ENCODE measurements at regions not wholly inside any gene's neighbourhood (a gene's known extent, or its start where the extent isn't known, plus 50 kb on each side); places are given as distances from the start of the nearest gene placed in this dataset.
"Not testable (repeated sequence)": the region's sequence is repeated elsewhere in the genome, so short reads cannot be mapped to it uniquely, and the experiment has no call there.

DNA sequence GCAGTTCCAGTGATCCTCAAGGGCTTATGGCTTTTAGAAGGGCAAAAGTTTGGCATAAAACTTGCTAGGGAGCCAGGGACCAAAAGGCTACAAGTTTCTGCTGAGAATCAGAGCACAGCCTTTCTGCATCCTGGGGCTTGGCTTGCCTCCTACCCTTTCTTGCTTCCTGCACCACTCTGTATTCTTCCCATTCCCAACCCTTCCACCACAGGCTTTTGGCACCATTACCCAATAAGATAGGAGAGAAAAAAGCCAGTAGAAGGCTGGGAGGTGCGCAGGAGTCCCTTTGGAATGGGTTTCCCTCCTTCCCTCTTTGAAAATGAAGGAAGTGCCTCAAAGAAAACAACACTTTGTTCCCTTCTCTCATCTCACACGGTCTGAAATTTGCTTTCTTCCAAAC is 268.6 kb downstream of the PDCD6IP start:
- Histone ChIP-seq H3K9me3 (ENCODE audit: insufficient read depth, low read depth, low read length) (no peaks in the 10 kb centered on the region), H3K27me3 (ENCODE audit: insufficient read depth, low read length) (no peaks in the 10 kb centered on the region), H3K36me3 (ENCODE audit: insufficient read depth, low read length) (no peaks in the 10 kb centered on the region), H3K4me3 (ENCODE audit: low read length) (no peak overlapping the region), H3K4me1 (ENCODE audit: insufficient read depth, low read length) (peaks cover 14% of the 10 kb centered on the region; the same call in 1 of the 2 replicates), H3K9ac (ENCODE audit: low read depth, low read length) (no peak overlapping the region), H3K27ac (ENCODE audit: low read depth, low read length) (no peak overlapping the region)
- WGBS: 69% methylated on average over 2 of the region's 2 CpGs

GRCh38 chr3:34067536-34068051 is 269.2 kb downstream of the PDCD6IP start:
- H3K9ac ChIP-seq (ENCODE audit: low read depth, low read length): no peak overlapping the region
- no peak overlapping the region for H3K27ac ChIP-seq (ENCODE audit: low read depth, low read length)
- WGBS: 93% methylated on average over 5 of the region's 5 CpGs
- no peaks in the 10 kb centered on the region for H3K9me3 ChIP-seq (ENCODE audit: insufficient read depth, low read depth, low read length)
- H3K4me3 ChIP-seq (ENCODE audit: low read length): no peak overlapping the region
- no peaks in the 10 kb centered on the region for H3K27me3 ChIP-seq (ENCODE audit: insufficient read depth, low read length)
- H3K4me1 ChIP-seq (ENCODE audit: insufficient read depth, low read length): peaks cover 14% of the 10 kb centered on the region; the same call in 1 of the 2 replicates
- no peaks in the 10 kb centered on the region for H3K36me3 ChIP-seq (ENCODE audit: insufficient read depth, low read length)

DNA sequence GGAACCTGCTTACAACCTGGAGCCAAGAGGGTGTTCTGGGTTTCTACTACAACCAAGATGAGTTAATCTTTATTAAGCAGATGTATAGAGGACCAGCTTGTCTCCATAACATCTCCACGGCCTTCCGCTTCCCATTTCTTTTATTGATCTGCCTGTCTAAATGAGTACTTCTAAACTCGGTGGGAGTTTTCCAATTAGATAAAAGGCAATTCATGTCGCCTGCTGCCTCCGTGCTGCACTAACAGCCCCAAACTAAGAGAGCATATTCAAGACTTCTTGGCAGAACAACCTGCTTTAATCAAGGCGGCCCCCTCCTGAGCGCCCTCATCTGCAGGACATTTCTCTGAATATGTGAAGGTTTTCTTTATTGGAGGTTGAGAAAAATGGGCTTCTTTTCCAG is 270.1 kb downstream of the PDCD6IP start:
- 86% methylated on average over 7 of the region's 7 CpGs for WGBS
- Histone ChIP-seq H3K27me3 (ENCODE audit: insufficient read depth, low read length) (no peaks in the 10 kb centered on the region), H3K4me3 (ENCODE audit: low read length) (no peak overlapping the region), H3K36me3 (ENCODE audit: insufficient read depth, low read length) (no peaks in the 10 kb centered on the region), H3K4me1 (ENCODE audit: insufficient read depth, low read length) (peaks cover 22% of the 10 kb centered on the region), H3K9ac (ENCODE audit: low read depth, low read length) (no peak overlapping the region), H3K27ac (ENCODE audit: low read depth, low read length) (no peak overlapping the region), H3K9me3 (ENCODE audit: insufficient read depth, low read depth, low read length) (no peaks in the 10 kb centered on the region)

DNA sequence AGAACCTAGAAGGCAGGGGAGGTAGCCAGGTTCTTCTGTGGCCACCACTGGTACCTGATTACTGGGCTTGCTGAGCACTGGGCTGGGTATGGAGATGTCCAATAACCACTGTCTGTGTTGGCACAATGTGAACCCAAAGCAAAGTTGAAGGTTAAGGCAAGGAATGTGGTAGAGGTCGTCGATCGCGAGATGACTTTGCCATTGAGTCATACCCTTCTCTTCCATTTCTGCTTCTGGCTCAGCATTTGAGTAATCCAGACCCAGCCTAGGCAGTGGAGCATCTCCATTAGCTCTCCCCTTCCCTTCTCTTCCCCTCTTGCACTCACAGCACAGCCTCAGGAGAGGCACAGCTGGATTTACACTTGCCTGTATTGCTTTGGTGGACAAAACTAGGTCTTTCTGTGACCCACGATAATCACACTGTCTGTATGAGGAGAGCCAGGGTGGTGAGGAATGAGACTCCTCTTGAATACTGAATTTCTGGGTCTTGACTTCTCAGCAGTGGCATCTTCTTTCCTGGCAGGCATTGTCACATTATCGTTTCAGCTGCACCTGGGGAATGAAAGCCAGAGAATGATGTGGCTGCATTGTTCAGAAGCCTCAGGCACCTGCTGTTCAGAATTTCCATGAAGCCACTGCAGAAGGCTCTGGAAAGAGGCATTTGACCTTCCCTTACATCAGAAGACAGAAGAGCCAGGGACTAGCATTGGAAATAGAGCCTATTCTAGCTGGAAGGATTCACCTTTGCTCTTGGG is 272.6 kb downstream of the PDCD6IP start:
- Histone ChIP-seq H3K9ac (ENCODE audit: low read depth, low read length) (no peak overlapping the region), H3K9me3 (ENCODE audit: insufficient read depth, low read depth, low read length) (no peaks in the 10 kb centered on the region), H3K36me3 (ENCODE audit: insufficient read depth, low read length) (no peaks in the 10 kb centered on the region), H3K4me1 (ENCODE audit: insufficient read depth, low read length) (peaks cover 24% of the 10 kb centered on the region), H3K27me3 (ENCODE audit: insufficient read depth, low read length) (no peaks in the 10 kb centered on the region), H3K27ac (ENCODE audit: low read depth, low read length) (no peak overlapping the region), H3K4me3 (ENCODE audit: low read length) (no peak overlapping the region)
- WGBS: 93% methylated on average over 6 of the region's 6 CpGs

DNA sequence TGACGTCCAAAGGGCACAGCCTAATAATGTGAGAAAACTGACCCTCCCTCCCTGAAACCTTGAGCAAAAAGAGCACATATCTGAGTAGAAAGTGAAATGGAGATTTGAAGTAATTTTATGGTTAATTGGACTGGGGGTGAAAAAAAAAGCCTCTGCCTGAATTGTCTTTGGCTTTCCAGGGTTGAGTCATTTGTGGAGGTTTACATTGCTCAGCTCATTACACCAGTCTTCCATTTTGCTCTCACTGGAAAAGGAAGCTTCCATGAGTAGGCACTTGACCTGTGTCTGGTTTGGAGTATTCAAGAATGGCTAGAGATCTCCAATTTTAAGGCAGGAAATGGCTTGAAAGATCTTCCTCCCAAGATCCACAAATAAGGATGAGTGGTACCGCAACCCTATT is 273.9 kb downstream of the PDCD6IP start:
- Histone ChIP-seq H3K27ac (ENCODE audit: low read depth, low read length) (no peak overlapping the region), H3K4me3 (ENCODE audit: low read length) (no peak overlapping the region), H3K27me3 (ENCODE audit: insufficient read depth, low read length) (no peaks in the 10 kb centered on the region), H3K9me3 (ENCODE audit: insufficient read depth, low read depth, low read length) (no peaks in the 10 kb centered on the region), H3K4me1 (ENCODE audit: insufficient read depth, low read length) (peaks cover 20% of the 10 kb centered on the region), H3K9ac (ENCODE audit: low read depth, low read length) (no peak overlapping the region), H3K36me3 (ENCODE audit: insufficient read depth, low read length) (no peaks in the 10 kb centered on the region)
- WGBS: 100% methylated on average over 2 of the region's 2 CpGs

DNA sequence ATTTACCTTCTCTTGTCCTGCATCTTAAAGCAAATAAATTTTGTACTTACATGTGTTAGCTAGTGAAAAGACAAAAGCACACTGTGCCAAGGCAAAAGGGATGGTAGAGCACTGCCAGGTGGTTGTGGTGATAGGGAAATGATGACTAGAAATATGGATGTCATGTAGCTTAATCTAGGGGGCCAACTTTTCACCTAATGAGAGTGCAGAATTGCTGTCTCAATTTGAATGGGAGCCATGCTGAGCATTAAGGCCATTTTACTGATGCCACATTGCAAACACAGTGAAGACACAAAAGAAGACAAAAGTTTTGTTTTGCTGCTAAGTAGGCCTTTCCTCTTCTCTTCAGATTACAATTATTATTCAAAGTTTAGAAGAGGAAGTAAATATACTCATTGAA is 274.7 kb downstream of the PDCD6IP start:
- no peak overlapping the region for H3K4me3 ChIP-seq (ENCODE audit: low read length)
- H3K9ac ChIP-seq (ENCODE audit: low read depth, low read length): no peak overlapping the region
- H3K27ac ChIP-seq (ENCODE audit: low read depth, low read length): no peak overlapping the region
- no peaks in the 10 kb centered on the region for H3K9me3 ChIP-seq (ENCODE audit: insufficient read depth, low read depth, low read length)
- H3K27me3 ChIP-seq (ENCODE audit: insufficient read depth, low read length): no peaks in the 10 kb centered on the region
- H3K36me3 ChIP-seq (ENCODE audit: insufficient read depth, low read length): no peaks in the 10 kb centered on the region
- H3K4me1 ChIP-seq (ENCODE audit: insufficient read depth, low read length): peaks cover 23% of the 10 kb centered on the region

DNA sequence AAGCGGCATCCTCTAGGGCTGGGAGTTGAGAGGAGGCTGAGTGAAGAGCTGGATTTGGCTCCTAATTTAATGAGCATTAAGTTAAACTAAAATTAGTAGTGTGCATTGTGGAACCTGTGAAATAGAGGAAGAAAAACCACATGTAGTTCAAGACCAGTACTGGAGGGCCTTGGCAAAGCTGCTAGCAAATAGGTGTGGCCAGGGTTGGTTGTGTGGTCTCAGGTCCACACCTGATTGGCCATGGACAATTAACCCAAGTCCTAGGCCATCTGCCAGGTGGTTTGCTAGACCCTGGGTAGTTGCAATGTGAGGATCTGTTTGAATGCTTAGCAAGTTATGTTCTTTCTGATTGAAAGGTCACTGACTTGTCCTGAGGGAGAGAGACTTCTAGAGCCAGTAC is 275.5 kb downstream of the PDCD6IP start:
- Histone ChIP-seq H3K27ac (ENCODE audit: low read depth, low read length) (no peak overlapping the region), H3K36me3 (ENCODE audit: insufficient read depth, low read length) (no peaks in the 10 kb centered on the region), H3K27me3 (ENCODE audit: insufficient read depth, low read length) (no peaks in the 10 kb centered on the region), H3K9me3 (ENCODE audit: insufficient read depth, low read depth, low read length) (no peaks in the 10 kb centered on the region), H3K4me1 (ENCODE audit: insufficient read depth, low read length) (peaks cover 18% of the 10 kb centered on the region), H3K9ac (ENCODE audit: low read depth, low read length) (no peak overlapping the region), H3K4me3 (ENCODE audit: low read length) (no peak overlapping the region)
- 95% methylated on average over 1 of the region's 1 CpG for WGBS

GRCh38 chr3:34075975-34076374 is 277.5 kb downstream of the PDCD6IP start:
- peaks cover 18% of the 10 kb centered on the region for H3K4me1 ChIP-seq (ENCODE audit: insufficient read depth, low read length)
- H3K9me3 ChIP-seq (ENCODE audit: insufficient read depth, low read depth, low read length): no peaks in the 10 kb centered on the region
- 93% methylated on average over 8 of the region's 8 CpGs for WGBS
- no peak overlapping the region for H3K27ac ChIP-seq (ENCODE audit: low read depth, low read length)
- no peak overlapping the region for H3K9ac ChIP-seq (ENCODE audit: low read depth, low read length)
- no peaks in the 10 kb centered on the region for H3K36me3 ChIP-seq (ENCODE audit: insufficient read depth, low read length)
- H3K27me3 ChIP-seq (ENCODE audit: insufficient read depth, low read length): no peaks in the 10 kb centered on the region
- no peak overlapping the region for H3K4me3 ChIP-seq (ENCODE audit: low read length)

GRCh38 chr3:34077417-34078195 is 279.2 kb downstream of the PDCD6IP start:
- 85% methylated on average over 13 of the region's 13 CpGs for WGBS
- Histone ChIP-seq H3K27me3 (ENCODE audit: insufficient read depth, low read length) (no peaks in the 10 kb centered on the region), H3K4me3 (ENCODE audit: low read length) (no peak overlapping the region), H3K4me1 (ENCODE audit: insufficient read depth, low read length) (peaks cover 18% of the 10 kb centered on the region), H3K27ac (ENCODE audit: low read depth, low read length) (no peak overlapping the region), H3K36me3 (ENCODE audit: insufficient read depth, low read length) (no peaks in the 10 kb centered on the region), H3K9me3 (ENCODE audit: insufficient read depth, low read depth, low read length) (no peaks in the 10 kb centered on the region), H3K9ac (ENCODE audit: low read depth, low read length) (no peak overlapping the region)

DNA sequence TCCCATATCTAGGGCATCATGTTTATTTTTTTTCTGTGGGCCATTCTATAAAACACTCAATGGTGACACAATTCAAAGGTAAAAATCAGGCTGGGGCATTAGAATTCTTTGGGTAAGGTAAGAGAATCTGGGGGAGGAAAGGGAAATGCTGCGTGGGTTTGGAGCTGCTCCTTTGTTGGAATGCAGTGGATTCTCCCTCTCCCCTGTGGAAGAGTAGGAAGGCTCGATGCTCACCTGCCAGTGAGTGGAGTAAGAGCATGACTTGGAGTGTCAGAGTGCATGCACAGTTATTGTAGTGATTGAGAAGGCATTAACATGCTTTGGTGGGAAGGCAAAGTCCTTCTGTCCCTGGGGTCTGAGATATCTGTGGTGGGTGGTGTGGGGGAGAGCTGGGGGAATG is 280.0 kb downstream of the PDCD6IP start:
- Histone ChIP-seq H3K27me3 (ENCODE audit: insufficient read depth, low read length) (no peaks in the 10 kb centered on the region), H3K4me1 (ENCODE audit: insufficient read depth, low read length) (peaks cover 11% of the 10 kb centered on the region), H3K9ac (ENCODE audit: low read depth, low read length) (no peak overlapping the region), H3K27ac (ENCODE audit: low read depth, low read length) (no peak overlapping the region), H3K4me3 (ENCODE audit: low read length) (no peak overlapping the region), H3K36me3 (ENCODE audit: insufficient read depth, low read length) (no peaks in the 10 kb centered on the region), H3K9me3 (ENCODE audit: insufficient read depth, low read depth, low read length) (no peaks in the 10 kb centered on the region)
- WGBS: 79% methylated on average over 2 of the region's 2 CpGs

GRCh38 chr3:34079849-34080248 is 281.4 kb downstream of the PDCD6IP start:
- 85% methylated on average over 2 of the region's 3 CpGs for WGBS
- not testable (repeated sequence) for H3K4me3 ChIP-seq (ENCODE audit: low read length); H3K27ac ChIP-seq (ENCODE audit: low read depth, low read length); H3K9me3 ChIP-seq (ENCODE audit: insufficient read depth, low read depth, low read length); H3K27me3 ChIP-seq (ENCODE audit: insufficient read depth, low read length); H3K9ac ChIP-seq (ENCODE audit: low read depth, low read length); H3K4me1 ChIP-seq (ENCODE audit: insufficient read depth, low read length); H3K36me3 ChIP-seq (ENCODE audit: insufficient read depth, low read length)

Data from HUES64 (cell line).